A549 (cell line): ENCODE measurements at regions not wholly inside any gene's neighbourhood (a gene's known extent, or its start where the extent isn't known, plus 50 kb on each side); places are given as distances from the start of the nearest gene placed in this dataset.

Source experiments
- BHLHE40 ChIP-seq: IDR thresholded peaks from 2 replicates; pipeline ENCODE4 v1.6.1; 2012; ENCODE audit warnings: low read depth, low read length, inconsistent platforms
- CEBPB ChIP-seq, 2 experiments: fragments of >200 bp in 1 of 2; sonication (Bioruptor Twin) in 1 of 2; formaldehyde crosslinking in 1 of 2; IDR thresholded peaks; 2 replicates each; pipeline ENCODE4 v1.6.1; 2012 to 2016
- EP300 ChIP-seq, 2 experiments: fragments of >200 bp; sonication (Bioruptor Twin); formaldehyde crosslinking; IDR thresholded peaks; 2 replicates in 1 of 2; 3 replicates in 1 of 2; pipeline ENCODE4 v1.6.1; 2016 to 2017
- JUN ChIP-seq, 2 experiments: fragments of >200 bp; sonication (Bioruptor Twin); formaldehyde crosslinking; IDR thresholded peaks; 2 replicates in 1 of 2; 3 replicates in 1 of 2; pipeline ENCODE4 v1.6.1; 2016 to 2017
- KDM1A ChIP-seq: fragments of 200-600 bp; sonication (generic); IDR thresholded peaks from 2 replicates; pipeline ENCODE4 v1.6.1; 2016; ENCODE audit warnings: low read depth, mild to moderate bottlenecking
- POLR2A ChIP-seq: IDR thresholded peaks from 2 replicates; pipeline ENCODE4 v1.6.1; 2012; ENCODE audit warnings: mild to moderate bottlenecking, low read length
- RAD21 ChIP-seq, 2 experiments: fragments of >200 bp in 1 of 2; sonication (Bioruptor Twin) in 1 of 2; formaldehyde crosslinking in 1 of 2; IDR thresholded peaks in 1 of 2; conservative IDR thresholded peaks in 1 of 2; 2 replicates in 1 of 2; 3 replicates in 1 of 2; pipeline ENCODE4 v1.6.1; 2012 to 2018; ENCODE audit warnings: inconsistent platforms in 1 of 2
- RFX5 ChIP-seq: fragments of 450-650 bp; IDR thresholded peaks from 2 replicates; pipeline ENCODE4 v1.7.1; 2014; ENCODE audit warnings: antibody characterized with exemption, mild to moderate bottlenecking, moderate library complexity
- SMC3 ChIP-seq: fragments of >200 bp; sonication (Bioruptor Twin); formaldehyde crosslinking; IDR thresholded peaks from 3 replicates; pipeline ENCODE4 v1.6.1; 2018; ENCODE audit warnings: inconsistent platforms
- TF ChIP-seq, protein P1 (sequence below): fragments of >200 bp; sonication (Bioruptor Twin); formaldehyde crosslinking; IDR thresholded peaks from 3 replicates; pipeline ENCODE4 v1.5.1; 2016
- TF ChIP-seq, protein P2 (sequence below): fragments of 150-350 bp; IDR thresholded peaks from 2 replicates; pipeline ENCODE4 v1.6.1; 2014; ENCODE audit warnings: low read depth, mild to moderate bottlenecking, low read length

DNA sequence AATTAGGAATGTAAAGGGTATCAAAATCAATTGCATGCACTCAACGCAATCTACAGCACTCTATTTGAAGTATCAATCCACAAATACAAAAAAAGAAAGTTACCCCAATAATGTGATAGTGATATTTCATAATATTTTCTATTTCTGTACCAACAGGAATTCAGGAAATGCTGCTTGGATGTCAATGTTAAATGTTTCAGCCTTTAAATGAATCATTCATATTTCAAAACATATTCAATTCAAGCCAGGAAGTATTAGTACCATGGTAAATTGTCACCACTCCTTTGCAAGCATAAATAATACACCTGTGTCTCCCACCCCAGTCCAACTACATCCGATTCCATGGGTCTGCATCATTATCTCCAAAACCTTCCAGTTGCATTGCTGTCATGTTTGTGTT, 1185.5 kb upstream of the CDH18 start:
- TF ChIP-seq BHLHE40: no peak
- TF ChIP-seq EP300 (IDR thresholded peaks at IDR 0.05): no peak
- TF ChIP-seq, protein P1, sequence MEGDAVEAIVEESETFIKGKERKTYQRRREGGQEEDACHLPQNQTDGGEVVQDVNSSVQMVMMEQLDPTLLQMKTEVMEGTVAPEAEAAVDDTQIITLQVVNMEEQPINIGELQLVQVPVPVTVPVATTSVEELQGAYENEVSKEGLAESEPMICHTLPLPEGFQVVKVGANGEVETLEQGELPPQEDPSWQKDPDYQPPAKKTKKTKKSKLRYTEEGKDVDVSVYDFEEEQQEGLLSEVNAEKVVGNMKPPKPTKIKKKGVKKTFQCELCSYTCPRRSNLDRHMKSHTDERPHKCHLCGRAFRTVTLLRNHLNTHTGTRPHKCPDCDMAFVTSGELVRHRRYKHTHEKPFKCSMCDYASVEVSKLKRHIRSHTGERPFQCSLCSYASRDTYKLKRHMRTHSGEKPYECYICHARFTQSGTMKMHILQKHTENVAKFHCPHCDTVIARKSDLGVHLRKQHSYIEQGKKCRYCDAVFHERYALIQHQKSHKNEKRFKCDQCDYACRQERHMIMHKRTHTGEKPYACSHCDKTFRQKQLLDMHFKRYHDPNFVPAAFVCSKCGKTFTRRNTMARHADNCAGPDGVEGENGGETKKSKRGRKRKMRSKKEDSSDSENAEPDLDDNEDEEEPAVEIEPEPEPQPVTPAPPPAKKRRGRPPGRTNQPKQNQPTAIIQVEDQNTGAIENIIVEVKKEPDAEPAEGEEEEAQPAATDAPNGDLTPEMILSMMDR: no peak
- no peak for TF ChIP-seq RFX5
- TF ChIP-seq, protein P2, sequence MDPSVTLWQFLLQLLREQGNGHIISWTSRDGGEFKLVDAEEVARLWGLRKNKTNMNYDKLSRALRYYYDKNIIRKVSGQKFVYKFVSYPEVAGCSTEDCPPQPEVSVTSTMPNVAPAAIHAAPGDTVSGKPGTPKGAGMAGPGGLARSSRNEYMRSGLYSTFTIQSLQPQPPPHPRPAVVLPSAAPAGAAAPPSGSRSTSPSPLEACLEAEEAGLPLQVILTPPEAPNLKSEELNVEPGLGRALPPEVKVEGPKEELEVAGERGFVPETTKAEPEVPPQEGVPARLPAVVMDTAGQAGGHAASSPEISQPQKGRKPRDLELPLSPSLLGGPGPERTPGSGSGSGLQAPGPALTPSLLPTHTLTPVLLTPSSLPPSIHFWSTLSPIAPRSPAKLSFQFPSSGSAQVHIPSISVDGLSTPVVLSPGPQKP: no peak
- no peak for TF ChIP-seq KDM1A
- TF ChIP-seq RAD21 (conservative IDR thresholded peaks at IDR 0.05 in 1 of 2, IDR thresholded peaks at IDR 0.05 in 1 of 2): no peak
- no peak for TF ChIP-seq JUN (IDR thresholded peaks at IDR 0.05)
- TF ChIP-seq SMC3: no peak
- no peak for TF ChIP-seq CEBPB (IDR thresholded peaks at IDR 0.05)
- no peak for TF ChIP-seq POLR2A
